ENCODE measurements at regions not wholly inside any gene's neighbourhood (a gene's known extent, or its start where the extent isn't known, plus 50 kb on each side); places are given as distances from the start of the nearest gene placed in this dataset.

DNA sequence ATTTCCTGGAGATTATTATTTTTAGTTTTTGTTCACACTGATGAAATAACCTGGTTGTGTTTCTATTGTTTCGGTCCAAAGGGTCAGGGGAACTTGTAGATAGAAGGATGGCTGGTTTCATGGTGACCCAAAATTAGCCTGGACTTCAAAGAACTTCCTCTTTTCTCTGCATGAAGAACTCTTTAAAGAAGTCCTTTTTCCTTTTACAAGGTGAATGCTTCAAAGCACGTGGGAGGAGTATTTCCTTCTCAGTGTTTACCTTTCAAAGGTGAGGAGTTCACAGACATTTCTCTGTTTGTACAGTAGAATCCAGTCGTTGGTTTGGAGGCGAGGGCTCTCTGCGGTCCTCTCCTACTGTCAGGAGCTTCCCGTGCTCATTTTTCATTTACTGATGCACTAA is 561.7 kb downstream of the GATA3 start:
- no peak for DNase-seq (ENCODE audit: low read depth)
- TF ChIP-seq, protein P1, sequence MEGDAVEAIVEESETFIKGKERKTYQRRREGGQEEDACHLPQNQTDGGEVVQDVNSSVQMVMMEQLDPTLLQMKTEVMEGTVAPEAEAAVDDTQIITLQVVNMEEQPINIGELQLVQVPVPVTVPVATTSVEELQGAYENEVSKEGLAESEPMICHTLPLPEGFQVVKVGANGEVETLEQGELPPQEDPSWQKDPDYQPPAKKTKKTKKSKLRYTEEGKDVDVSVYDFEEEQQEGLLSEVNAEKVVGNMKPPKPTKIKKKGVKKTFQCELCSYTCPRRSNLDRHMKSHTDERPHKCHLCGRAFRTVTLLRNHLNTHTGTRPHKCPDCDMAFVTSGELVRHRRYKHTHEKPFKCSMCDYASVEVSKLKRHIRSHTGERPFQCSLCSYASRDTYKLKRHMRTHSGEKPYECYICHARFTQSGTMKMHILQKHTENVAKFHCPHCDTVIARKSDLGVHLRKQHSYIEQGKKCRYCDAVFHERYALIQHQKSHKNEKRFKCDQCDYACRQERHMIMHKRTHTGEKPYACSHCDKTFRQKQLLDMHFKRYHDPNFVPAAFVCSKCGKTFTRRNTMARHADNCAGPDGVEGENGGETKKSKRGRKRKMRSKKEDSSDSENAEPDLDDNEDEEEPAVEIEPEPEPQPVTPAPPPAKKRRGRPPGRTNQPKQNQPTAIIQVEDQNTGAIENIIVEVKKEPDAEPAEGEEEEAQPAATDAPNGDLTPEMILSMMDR (conservative IDR thresholded peaks at IDR 0.05; ENCODE audit: low read depth, low read length), result no peak
- no peak overlapping the region for H3K4me3 ChIP-seq (ENCODE audit: low read depth, low read length)

DNA sequence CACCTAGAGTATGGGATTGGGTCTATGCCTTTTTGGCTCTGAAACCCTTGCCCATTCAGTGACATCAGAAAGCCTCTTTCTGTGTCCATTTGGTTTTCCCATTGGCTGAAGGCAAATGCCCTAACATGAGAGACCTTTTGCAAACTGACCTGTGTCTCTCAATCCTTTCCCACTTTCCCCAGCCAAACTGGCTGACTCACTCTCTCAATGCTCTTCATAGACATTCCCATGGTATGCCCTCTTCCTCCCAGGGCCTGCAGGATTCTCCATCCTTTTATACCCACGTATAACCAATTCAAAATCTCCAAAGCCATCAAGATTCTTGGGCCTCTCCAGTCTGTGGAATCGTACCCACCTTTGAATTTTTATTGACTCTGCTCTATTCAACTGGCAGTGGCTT is 563.3 kb downstream of the GATA3 start:
- TF ChIP-seq, protein P1 (conservative IDR thresholded peaks at IDR 0.05; ENCODE audit: low read depth, low read length), result no peak
- no peak overlapping the region for H3K4me3 ChIP-seq (ENCODE audit: low read depth, low read length)
- no peak for DNase-seq (ENCODE audit: low read depth)

DNA sequence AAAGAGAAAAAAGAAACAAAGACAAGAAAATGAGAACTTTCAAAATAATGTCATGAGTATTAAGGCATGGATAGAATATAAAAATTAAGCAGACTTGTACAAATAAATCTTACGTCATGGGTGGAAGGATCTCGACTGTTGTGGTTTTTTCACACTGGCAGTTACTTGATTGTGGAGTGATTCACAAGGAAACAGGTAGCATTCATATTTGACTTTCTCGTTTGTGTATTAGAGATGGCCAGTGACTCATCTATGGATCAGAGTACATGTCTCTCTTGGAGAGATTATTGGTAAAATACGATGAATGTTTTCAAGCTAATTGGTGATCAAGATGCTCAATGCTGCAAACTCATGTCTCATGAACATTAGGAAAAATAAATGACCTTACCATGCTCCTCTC is 564.3 kb downstream of the GATA3 start:
- TF ChIP-seq, protein P1 (conservative IDR thresholded peaks at IDR 0.05; ENCODE audit: low read depth, low read length), result no peak
- DNase-seq (ENCODE audit: low read depth), result no peak
- no peak overlapping the region for H3K4me3 ChIP-seq (ENCODE audit: low read depth, low read length)

DNA sequence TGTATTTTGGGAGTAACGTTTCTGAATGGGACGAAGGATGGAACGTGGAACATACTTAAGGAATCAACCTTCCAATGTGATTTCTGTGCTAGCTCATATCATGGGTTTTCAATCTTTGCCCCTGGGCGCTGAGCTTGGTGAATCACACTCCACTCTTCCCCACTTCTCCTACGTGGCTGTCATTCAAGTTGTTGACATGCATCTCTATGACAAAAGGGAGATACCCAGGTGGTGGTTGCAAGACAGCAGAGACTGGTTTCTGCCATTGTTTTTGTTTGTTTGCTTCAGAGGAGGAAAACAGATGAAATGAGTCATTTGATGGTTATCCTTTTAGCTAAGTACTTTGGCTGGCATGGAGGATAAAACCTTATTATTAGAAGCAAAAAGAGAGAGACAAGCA is 573.9 kb downstream of the GATA3 start:
- DNase-seq (ENCODE audit: low read depth), result no peak
- TF ChIP-seq, protein P1 (conservative IDR thresholded peaks at IDR 0.05; ENCODE audit: low read depth, low read length), result no peak
- H3K4me3 ChIP-seq (ENCODE audit: low read depth, low read length), result no peak overlapping the region

DNA sequence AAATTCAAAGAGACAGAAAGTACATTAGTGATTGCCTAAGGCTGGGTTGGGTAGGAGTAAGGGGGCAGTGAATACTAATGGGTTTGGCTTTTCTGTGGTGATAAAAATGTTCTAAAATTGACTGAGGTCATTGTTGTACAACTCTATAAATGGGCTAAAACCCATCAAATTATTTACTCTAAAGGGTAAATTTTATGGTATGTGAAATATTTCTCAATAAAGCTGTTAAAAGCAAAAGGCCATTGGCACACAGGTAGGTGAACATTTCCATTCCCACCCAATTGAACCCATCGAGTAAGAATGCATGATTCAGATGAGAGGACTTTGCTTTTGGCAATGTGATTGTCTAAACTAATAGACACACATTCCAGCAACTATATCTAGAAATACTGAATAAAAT is 579.4 kb downstream of the GATA3 start:
- no peak overlapping the region for H3K4me3 ChIP-seq (ENCODE audit: low read depth, low read length)
- DNase-seq (ENCODE audit: low read depth), result no peak
- TF ChIP-seq, protein P1 (conservative IDR thresholded peaks at IDR 0.05; ENCODE audit: low read depth, low read length), result no peak

DNA sequence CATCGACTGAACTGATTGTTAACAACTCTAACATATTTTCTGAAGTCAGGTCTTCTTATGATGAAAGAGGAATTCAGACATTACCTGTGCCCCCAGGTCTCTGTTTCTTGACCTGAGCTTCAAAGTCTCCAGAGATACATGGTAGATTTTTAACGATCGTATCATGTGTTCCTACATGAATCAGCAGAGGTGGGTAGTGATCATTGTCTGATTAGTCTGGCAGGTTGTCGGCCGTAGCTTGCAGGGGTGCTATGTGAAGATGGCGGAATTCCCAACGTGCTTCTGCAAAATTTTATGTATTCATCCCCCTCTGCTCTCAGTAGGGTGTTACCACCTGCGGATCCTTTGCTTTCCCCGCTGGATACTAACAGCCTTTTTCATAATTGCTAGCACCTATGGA is 581.9 kb downstream of the GATA3 start:
- no peak for DNase-seq (ENCODE audit: low read depth)
- no peak overlapping the region for H3K4me3 ChIP-seq (ENCODE audit: low read depth, low read length)
- TF ChIP-seq, protein P1 (conservative IDR thresholded peaks at IDR 0.05; ENCODE audit: low read depth, low read length), result no peak

DNA sequence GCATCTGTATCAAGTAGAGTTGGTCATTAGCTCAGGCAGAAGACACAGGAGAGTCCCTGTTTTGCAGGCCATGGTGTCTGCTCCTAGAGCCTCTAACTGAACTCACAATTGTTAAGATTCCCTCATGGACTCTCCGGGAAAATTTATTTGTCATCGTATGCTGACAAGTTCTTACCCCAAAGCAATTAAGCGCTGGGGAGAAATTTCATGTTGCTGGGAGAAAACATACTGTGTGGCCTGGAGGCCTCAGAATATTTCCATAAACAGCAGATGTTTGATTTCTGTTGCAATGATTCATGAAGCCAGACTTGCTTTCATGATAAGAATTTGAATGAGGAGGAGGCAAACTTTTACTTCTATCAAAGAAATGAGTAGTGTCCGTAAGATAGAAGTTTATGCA is 583.2 kb downstream of the GATA3 start:
- no peak for DNase-seq (ENCODE audit: low read depth)
- H3K4me3 ChIP-seq (ENCODE audit: low read depth, low read length), result no peak overlapping the region
- TF ChIP-seq, protein P1 (conservative IDR thresholded peaks at IDR 0.05; ENCODE audit: low read depth, low read length), result no peak

Measured in choroid plexus epithelial cell (primary cell).